WTC11 (cell line): ENCODE measurements at regions not wholly inside any gene's neighbourhood (a gene's known extent, or its start where the extent isn't known, plus 50 kb on each side); places are given as distances from the start of the nearest gene placed in this dataset.

Source experiments
- AFF4 ChIP-seq: sonication (generic); formaldehyde crosslinking; IDR thresholded peaks from 2 replicates; pipeline ENCODE4 v1.8.1; 2023; ENCODE audit warnings: mild to moderate bottlenecking, missing genetic modification reagents, borderline replicate concordance
- CBFB ChIP-seq: sonication (generic); formaldehyde crosslinking; IDR thresholded peaks from 2 replicates; pipeline ENCODE4 v1.8.1; 2022; ENCODE audit warnings: mild to moderate bottlenecking, low read depth, missing genetic modification reagents
- ESRRA ChIP-seq: sonication (generic); formaldehyde crosslinking; IDR thresholded peaks from 2 replicates; pipeline ENCODE4 v1.8.1; 2022; ENCODE audit warnings: mild to moderate bottlenecking, missing genetic modification reagents, borderline replicate concordance
- FOXK1 ChIP-seq: sonication (generic); formaldehyde crosslinking; IDR thresholded peaks from 2 replicates; pipeline ENCODE4 v1.8.0; 2022; ENCODE audit warnings: mild to moderate bottlenecking, moderate library complexity, missing genetic modification reagents
- IRF2 ChIP-seq: sonication (generic); formaldehyde crosslinking; IDR thresholded peaks from 2 replicates; pipeline ENCODE4 v1.8.0; 2022; ENCODE audit warnings: low read depth, missing genetic modification reagents, borderline replicate concordance
- JAZF1 ChIP-seq: fragments of 250-450 bp; sonication (Bioruptor Pico); IDR thresholded peaks from 2 replicates; pipeline ENCODE4 v1.9.0; 2021; ENCODE audit warnings: moderate library complexity, mild to moderate bottlenecking, inconsistent platforms
- TCF7 ChIP-seq: sonication (generic); formaldehyde crosslinking; IDR thresholded peaks from 2 replicates; pipeline ENCODE4 v1.8.0; 2022; ENCODE audit warnings: mild to moderate bottlenecking, low read depth, missing genetic modification reagents, moderate library complexity
- TEAD4 ChIP-seq: sonication (generic); formaldehyde crosslinking; IDR thresholded peaks from 2 replicates; pipeline ENCODE4 v1.8.0; 2022; ENCODE audit warnings: mild to moderate bottlenecking, missing genetic modification reagents
- ZNF138 ChIP-seq: sonication (generic); formaldehyde crosslinking; conservative IDR thresholded peaks from 2 replicates; pipeline ENCODE4 v1.8.1; 2022; ENCODE audit warnings: mild to moderate bottlenecking, moderate library complexity, missing genetic modification reagents
- ZNF263 ChIP-seq: sonication (generic); formaldehyde crosslinking; IDR thresholded peaks from 2 replicates; pipeline ENCODE4 v1.8.1; 2022; ENCODE audit warnings: low read depth, mild to moderate bottlenecking, moderate library complexity, missing genetic modification reagents
- TF ChIP-seq, protein P1 (sequence below): fragments of 200-600 bp; IDR thresholded peaks from 2 replicates; pipeline ENCODE4 v1.8.0; 2022; ENCODE audit warnings: antibody characterized with exemption
- TF ChIP-seq, protein P2 (sequence below): sonication (generic); formaldehyde crosslinking; IDR thresholded peaks from 2 replicates; pipeline ENCODE4 v1.8.1; 2022; ENCODE audit warnings: mild to moderate bottlenecking, missing genetic modification reagents, moderate library complexity, borderline replicate concordance

DNA sequence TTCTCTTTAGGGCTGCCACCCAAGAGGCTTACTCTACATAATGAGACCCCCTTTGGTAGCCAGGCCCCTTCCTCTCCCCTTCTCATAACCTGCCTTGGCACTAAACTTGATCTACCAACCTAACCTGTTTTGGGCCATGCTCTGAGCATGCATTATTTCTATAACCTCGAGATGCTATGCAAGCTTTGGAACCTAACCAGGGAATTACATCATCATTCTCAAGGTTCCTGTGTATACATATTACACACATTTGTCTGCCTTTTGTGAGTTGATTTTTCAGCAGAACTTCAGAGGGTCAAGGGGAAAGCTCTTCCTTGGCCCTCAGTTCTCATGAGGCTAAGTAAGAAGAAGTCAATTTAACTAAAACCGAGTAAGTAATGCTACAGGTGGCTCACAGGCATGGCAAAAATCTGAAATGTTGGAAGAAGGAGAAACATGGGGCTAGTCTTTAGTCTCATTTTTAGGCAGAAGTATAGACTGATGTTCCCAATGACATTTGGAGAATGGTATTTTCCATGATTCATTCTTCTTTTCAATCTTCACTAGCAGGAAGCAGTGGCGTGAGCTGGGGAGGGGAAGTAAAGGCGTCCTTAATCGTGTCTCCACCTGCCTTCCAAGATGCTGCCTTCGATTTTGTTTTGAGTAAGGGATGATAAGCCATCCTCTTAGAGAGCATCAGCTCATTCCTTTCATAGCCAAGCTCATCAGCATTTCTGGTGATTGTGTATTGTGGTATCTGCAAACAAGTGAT is 308.4 kb downstream of the ABCC12 start:
- TF ChIP-seq, protein P1, sequence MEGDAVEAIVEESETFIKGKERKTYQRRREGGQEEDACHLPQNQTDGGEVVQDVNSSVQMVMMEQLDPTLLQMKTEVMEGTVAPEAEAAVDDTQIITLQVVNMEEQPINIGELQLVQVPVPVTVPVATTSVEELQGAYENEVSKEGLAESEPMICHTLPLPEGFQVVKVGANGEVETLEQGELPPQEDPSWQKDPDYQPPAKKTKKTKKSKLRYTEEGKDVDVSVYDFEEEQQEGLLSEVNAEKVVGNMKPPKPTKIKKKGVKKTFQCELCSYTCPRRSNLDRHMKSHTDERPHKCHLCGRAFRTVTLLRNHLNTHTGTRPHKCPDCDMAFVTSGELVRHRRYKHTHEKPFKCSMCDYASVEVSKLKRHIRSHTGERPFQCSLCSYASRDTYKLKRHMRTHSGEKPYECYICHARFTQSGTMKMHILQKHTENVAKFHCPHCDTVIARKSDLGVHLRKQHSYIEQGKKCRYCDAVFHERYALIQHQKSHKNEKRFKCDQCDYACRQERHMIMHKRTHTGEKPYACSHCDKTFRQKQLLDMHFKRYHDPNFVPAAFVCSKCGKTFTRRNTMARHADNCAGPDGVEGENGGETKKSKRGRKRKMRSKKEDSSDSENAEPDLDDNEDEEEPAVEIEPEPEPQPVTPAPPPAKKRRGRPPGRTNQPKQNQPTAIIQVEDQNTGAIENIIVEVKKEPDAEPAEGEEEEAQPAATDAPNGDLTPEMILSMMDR: no peak
- TF ChIP-seq JAZF1 (CRISPR knock-in tag) (no peak), FOXK1 (no peak), ESRRA (CRISPR knock-in tag) (no peak), IRF2 (CRISPR knock-in tag) (no peak), AFF4 (CRISPR knock-in tag) (no peak), ZNF263 (no peak), CBFB (no peak), TCF7 (CRISPR knock-in tag) (no peak), TEAD4 (CRISPR knock-in tag) (no peak), ZNF138 (CRISPR knock-in tag) (no peak)
- TF ChIP-seq, protein P2, sequence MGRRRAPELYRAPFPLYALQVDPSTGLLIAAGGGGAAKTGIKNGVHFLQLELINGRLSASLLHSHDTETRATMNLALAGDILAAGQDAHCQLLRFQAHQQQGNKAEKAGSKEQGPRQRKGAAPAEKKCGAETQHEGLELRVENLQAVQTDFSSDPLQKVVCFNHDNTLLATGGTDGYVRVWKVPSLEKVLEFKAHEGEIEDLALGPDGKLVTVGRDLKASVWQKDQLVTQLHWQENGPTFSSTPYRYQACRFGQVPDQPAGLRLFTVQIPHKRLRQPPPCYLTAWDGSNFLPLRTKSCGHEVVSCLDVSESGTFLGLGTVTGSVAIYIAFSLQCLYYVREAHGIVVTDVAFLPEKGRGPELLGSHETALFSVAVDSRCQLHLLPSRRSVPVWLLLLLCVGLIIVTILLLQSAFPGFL: no peak
